A549 (cell line): ENCODE measurements at regions not wholly inside any gene's neighbourhood (a gene's known extent, or its start where the extent isn't known, plus 50 kb on each side); places are given as distances from the start of the nearest gene placed in this dataset.

Experiments
- ATAC-seq, 2 experiments: fragments of 200-7000 bp in 1 of 2; fragments of >200 bp in 1 of 2; cut with Nextera tagmentation in 1 of 2; cut with Tn5 transposase in 1 of 2; 3 replicates each; pipeline versions ENCODE4 v1.8.0 to v1.9.1; 2018 to 2020; ENCODE audit warnings: mild to moderate bottlenecking in 1 of 2, moderate library complexity in 1 of 2
- CTCF ChIA-PET: fragments of 300-600 bp; sonication (Branson Sonifier 250); formaldehyde crosslinking; extraction: SDS; loops from one replicate; lab custom pipeline; 2021; ENCODE audit warnings: antibody characterized with exemption, inconsistent platforms; lab: Yijun Ruan, JAX
- POLR2A ChIA-PET: fragments of 350-600 bp; formaldehyde crosslinking; extraction: SDS; loops from one replicate; lab custom pipeline; 2021; ENCODE audit warnings: antibody characterized with exemption, inconsistent platforms; lab: Yijun Ruan, JAX
- DNase-seq, 2 experiments: peaks; one replicate each; pipeline versions ENCODE4 v3.0.0 to v3.0.0-alpha.2; 2011 to 2016; ENCODE audit warnings: low read depth in 1 of 2, low spot score in 1 of 2
- FAIRE-seq: peaks from 2 replicates; lab custom pipeline; 2011; peaks lifted over from hg19 to GRCh38; lab: Jason Lieb, UNC
- H3K27ac ChIP-seq, 2 experiments: fragments of >200 bp; sonication (Bioruptor Twin); formaldehyde crosslinking; 3 replicates each; pipeline ENCODE4 v1.5.1; 2016 to 2017
- H3K4me1 ChIP-seq: fragments of >200 bp; sonication (Bioruptor Twin); formaldehyde crosslinking; 3 replicates; pipeline ENCODE4 v1.6.1; 2016
- H3K4me2 ChIP-seq: fragments of >200 bp; sonication (Bioruptor Twin); formaldehyde crosslinking; 3 replicates; pipeline ENCODE4 v1.6.1; 2016
- H3K4me3 ChIP-seq: fragments of >200 bp; sonication (Bioruptor Twin); formaldehyde crosslinking; 3 replicates; pipeline ENCODE4 v1.5.1; 2016
- H3K9me3 ChIP-seq: fragments of >200 bp; sonication (Bioruptor Twin); formaldehyde crosslinking; 3 replicates; pipeline ENCODE4 v1.6.1; 2016
- CEBPB ChIP-seq, 2 experiments: fragments of >200 bp in 1 of 2; sonication (Bioruptor Twin) in 1 of 2; formaldehyde crosslinking in 1 of 2; IDR thresholded peaks; 2 replicates each; pipeline ENCODE4 v1.6.1; 2012 to 2016
- CHD4 ChIP-seq: fragments of 200-600 bp; sonication (generic); IDR thresholded peaks from 2 replicates; pipeline ENCODE4 v1.6.1; 2016; ENCODE audit warnings: antibody characterized with exemption, mild to moderate bottlenecking, borderline replicate concordance
- E2F6 ChIP-seq: IDR thresholded peaks from 2 replicates; pipeline ENCODE4 v1.6.1; 2012; ENCODE audit warnings: low read depth, borderline replicate concordance
- EHMT2 ChIP-seq: fragments of 200-600 bp; sonication (generic); IDR thresholded peaks from 2 replicates; pipeline ENCODE4 v1.6.1; 2016; ENCODE audit warnings: antibody characterized with exemption, low read depth, mild to moderate bottlenecking, moderate library complexity
- EP300 ChIP-seq, 2 experiments: fragments of >200 bp; sonication (Bioruptor Twin); formaldehyde crosslinking; IDR thresholded peaks; 2 replicates in 1 of 2; 3 replicates in 1 of 2; pipeline ENCODE4 v1.6.1; 2016 to 2017
- FOSL2 ChIP-seq, 2 experiments: fragments of 450-650 bp in 1 of 2; fragments of >200 bp in 1 of 2; sonication (Bioruptor Twin) in 1 of 2; formaldehyde crosslinking; IDR thresholded peaks; 2 replicates each; pipeline versions ENCODE4 v1.5.0 to v1.6.1; 2016 to 2020; ENCODE audit warnings: mild to moderate bottlenecking in 1 of 2, moderate library complexity in 1 of 2
- GATA3 ChIP-seq: IDR thresholded peaks from 2 replicates; pipeline ENCODE4 v1.6.1; 2012; ENCODE audit warnings: borderline replicate concordance
- HES2 ChIP-seq: fragments of >200 bp; sonication (Bioruptor Twin); formaldehyde crosslinking; IDR thresholded peaks from 2 replicates; pipeline ENCODE4 v1.6.1; 2016
- HMGXB4 ChIP-seq: fragments of 250-450 bp; sonication (Bioruptor Pico); IDR thresholded peaks from 2 replicates; pipeline ENCODE4 v1.5.0; 2021; ENCODE audit warnings: mild to moderate bottlenecking, moderate library complexity, borderline replicate concordance
- HOXA7 ChIP-seq: fragments of 250-450 bp; sonication (Bioruptor Pico); IDR thresholded peaks from 2 replicates; pipeline ENCODE4 v1.5.0; 2020; ENCODE audit warnings: mild to moderate bottlenecking, moderate library complexity
- JUN ChIP-seq, 2 experiments: fragments of >200 bp; sonication (Bioruptor Twin); formaldehyde crosslinking; IDR thresholded peaks; 2 replicates in 1 of 2; 3 replicates in 1 of 2; pipeline ENCODE4 v1.6.1; 2016 to 2017
- KDM5A ChIP-seq: fragments of 200-600 bp; sonication (generic); IDR thresholded peaks from 2 replicates; pipeline ENCODE4 v1.6.1; 2016; ENCODE audit warnings: antibody characterized with exemption, mild to moderate bottlenecking
- MAZ ChIP-seq: fragments of 150-350 bp; IDR thresholded peaks from 2 replicates; pipeline ENCODE4 v1.6.1; 2014; ENCODE audit warnings: antibody characterized with exemption, low read depth, low read length, borderline replicate concordance
- POLR2AphosphoS2 ChIP-seq: conservative IDR thresholded peaks from 2 replicates; pipeline ENCODE4 v1.6.1; 2012; ENCODE audit warnings: low read length, improper control_type of control experiment, inconsistent platforms
- RCOR1 ChIP-seq: fragments of 150-350 bp; IDR thresholded peaks from 2 replicates; pipeline ENCODE4 v1.6.1; 2014; ENCODE audit warnings: antibody characterized with exemption, low read length, low read depth
- RFX5 ChIP-seq: fragments of 450-650 bp; IDR thresholded peaks from 2 replicates; pipeline ENCODE4 v1.7.1; 2014; ENCODE audit warnings: antibody characterized with exemption, mild to moderate bottlenecking, moderate library complexity
- SREBF2 ChIP-seq: fragments of 450-650 bp; IDR thresholded peaks from 2 replicates; pipeline ENCODE4 v1.6.1; 2014; ENCODE audit warnings: mild to moderate bottlenecking, moderate library complexity
- TP53 ChIP-seq: fragments of 250-450 bp; sonication (Bioruptor Pico); IDR thresholded peaks from 2 replicates; pipeline ENCODE4 v1.5.0; 2021; ENCODE audit warnings: mild to moderate bottlenecking, moderate library complexity
- ZNF302 ChIP-seq: fragments of 250-450 bp; sonication (Bioruptor Pico); IDR thresholded peaks from 2 replicates; pipeline ENCODE4 v1.9.0; 2021; ENCODE audit warnings: inconsistent platforms, mild to moderate bottlenecking, moderate library complexity
- WGBS: methylation state at CpG from one replicate; pipeline ENCODE4 v1.1.6; 2017; ENCODE audit errors: missing lambda C conversion rate; 5-methylcytosine and 5-hydroxymethylcytosine counted together

- TF ChIP-seq EP300 (IDR thresholded peaks at IDR 0.05), result peak; percentile 17 to 52; a peak in 2 of 5 replicates
- TF ChIP-seq CEBPB (IDR thresholded peaks at IDR 0.05), result peak; percentile 78 to 90
- TF ChIP-seq KDM5A, result no peak
- peak; percentile 36 to 59; a peak in 3 of 5 replicates for TF ChIP-seq JUN (IDR thresholded peaks at IDR 0.05)
- no peak for TF ChIP-seq EHMT2
- peak; percentile 80 for TF ChIP-seq HES2
- DNase-seq (peak; percentile 22 to 41), FAIRE-seq (no peak), ATAC-seq (peak; percentile 55 to 58; a peak in 5 of 6 replicates)
- H3K4me1 ChIP-seq, result peaks cover 31% of the 10 kb centered on the region
- 0 out of 3 replicates have a peak, but pooled peaks cover 3% of the 10 kb centered on the region for H3K9me3 ChIP-seq
- H3K4me3 ChIP-seq, result no peak overlapping the region
- peak overlapping the region; percentile 57 for H3K4me2 ChIP-seq
- ChIA-PET CTCF (no interaction called here), POLR2A (no interaction called here)
- WGBS, result 2% methylated on average over 5 of the region's 5 CpGs
- H3K27ac ChIP-seq, result peak overlapping the region; percentile 73 to 87
These were observed 70.5 kb upstream of the ZCCHC2 start for GRCh38 chr18:62452280-62452831.

GRCh38 chr18:62453864-62454263 is 69.0 kb upstream of the ZCCHC2 start:
- Histone ChIP-seq H3K4me2 (no peak overlapping the region), H3K9me3 (0 out of 3 replicates have a peak, but pooled peaks cover 3% of the 10 kb centered on the region), H3K4me1 (peaks cover 44% of the 10 kb centered on the region), H3K4me3 (no peak overlapping the region), H3K27ac (peak overlapping the region in 1 of 2 experiments; percentile 87; a peak in 1 of 6 replicates)
- no peak for TF ChIP-seq ZNF302 (CRISPR knock-in tag)
- ChIA-PET POLR2A (no interaction called here), CTCF (no interaction called here)
- no peak for ATAC-seq
- WGBS, result 89% methylated on average over 3 of the region's 3 CpGs
- no peak for DNase-seq
- no peak for FAIRE-seq

- CTCF ChIA-PET, result interaction anchor here (1.2 kb wide), 1 partner anchor 29 kb away, joined by 3 read pairs; no protein-coding TSS in a partner anchor
- H3K9me3 ChIP-seq, result 0 out of 3 replicates have a peak, but pooled peaks cover 2% of the 10 kb centered on the region
- peak overlapping the region in 1 of 2 experiments; percentile 21; a peak in 1 of 6 replicates for H3K27ac ChIP-seq
- FAIRE-seq (no peak), ATAC-seq (no peak), DNase-seq (no peak)
- POLR2A ChIA-PET, result no interaction called here
- H3K4me1 ChIP-seq, result peaks cover 46% of the 10 kb centered on the region
- H3K4me2 ChIP-seq, result no peak overlapping the region
- WGBS, result 83% methylated on average over 5 of the region's 5 CpGs
- H3K4me3 ChIP-seq, result no peak overlapping the region
- TF ChIP-seq CHD4, result no peak
- no peak for TF ChIP-seq HES2
- TF ChIP-seq POLR2AphosphoS2, result no peak
- no peak for TF ChIP-seq HOXA7 (CRISPR knock-in tag)
- no peak for TF ChIP-seq FOSL2 (IDR thresholded peaks at IDR 0.05)
- TF ChIP-seq FOSL2 (CRISPR knock-in tag; IDR thresholded peaks at IDR 0.05), result no peak
- no peak for TF ChIP-seq RCOR1
- TF ChIP-seq E2F6, result no peak
- no peak for TF ChIP-seq TP53
- TF ChIP-seq HMGXB4, result no peak
- no peak for TF ChIP-seq RFX5
- no peak for TF ChIP-seq GATA3
- no peak for TF ChIP-seq MAZ
- no peak for TF ChIP-seq SREBF2
These were observed 68.3 kb upstream of the ZCCHC2 start for GRCh38 chr18:62454527-62454926.
